Psoas muscle (tissue), 7 donors: ENCODE measurements at regions not wholly inside any gene's neighbourhood (a gene's known extent, or its start where the extent isn't known, plus 50 kb on each side); places are given as distances from the start of the nearest gene placed in this dataset.

Experiments used
- ATAC-seq, 4 donors: fragments of 200-7000 bp; cut with Tn5 transposase; one replicate each; pipeline ENCODE4 v1.9.1; 2020; ENCODE audit warnings: moderate library complexity in 3 of 4, mild to moderate bottlenecking in 2 of 4
- DNase-seq, 2 donors: peaks; one replicate each; pipeline ENCODE4 v3.0.0-alpha.2; 2020
- H3K27ac ChIP-seq: fragments of 200-600 bp; one replicate; pipeline ENCODE4 v1.8.0; 2022
- H3K27me3 ChIP-seq, 3 donors: fragments of 200-600 bp in 1 of 3; one replicate each; pipeline versions ENCODE4 v1.6.1 to v1.8.0; 2013 to 2022; ENCODE audit warnings: low read length in 2 of 3, mild to moderate bottlenecking in 2 of 3, moderate library complexity in 1 of 3; ENCODE audit not compliant: insufficient read depth in 3 of 3
- H3K36me3 ChIP-seq, 2 donors: fragments of 200-600 bp in 1 of 2; one replicate each; pipeline versions ENCODE4 v1.6.1 to v1.8.0; 2013 to 2022; ENCODE audit warnings: low read depth in 1 of 2, mild to moderate bottlenecking in 1 of 2, moderate library complexity in 1 of 2; ENCODE audit not compliant: insufficient read depth in 1 of 2
- H3K4me1 ChIP-seq: fragments of 200-600 bp; one replicate; pipeline ENCODE4 v1.8.0; 2022
- H3K4me3 ChIP-seq: fragments of 200-600 bp; one replicate; pipeline ENCODE4 v1.8.0; 2022; ENCODE audit warnings: mild to moderate bottlenecking
- H3K9me3 ChIP-seq: fragments of 200-600 bp; one replicate; pipeline ENCODE4 v1.8.0; 2022
- WGBS, 3 donors: extraction: QIAGEN DNeasy Blood & Tissue Kit; methylation state at CpG; one replicate each; pipeline versions ENCODE4 v1.1.6 to v1.1.7; 2013; 5-methylcytosine and 5-hydroxymethylcytosine counted together
- intact Hi-C, 2 donors: fragments of 100-400 bp; cut with DNase I; formaldehyde crosslinking; loops; one replicate each; pipeline versions ENCODE4 v1.11.0 to v1.14.2; 2022
- TF ChIP-seq, protein P1 (sequence below): fragments of 200-600 bp; IDR thresholded peaks from one replicate; pipeline ENCODE4 v1.8.0; 2022; ENCODE audit warnings: antibody characterized with exemption
- donor health status: healthy with polysubstance abuse.
- donor health status: DM: no; HTN: no; CAD: no; lungs with moderate emphysema.
- donor health status: Bipolar disorder and iron deficiency.
- donor health status: healthy.
- donor health status: DM: yes; HTN: yes; CAD: no.
- donor health status: DM: no; HTN: no; CAD: no.
- donor health status: DM: yes; HTN: yes; CAD: no.

DNA sequence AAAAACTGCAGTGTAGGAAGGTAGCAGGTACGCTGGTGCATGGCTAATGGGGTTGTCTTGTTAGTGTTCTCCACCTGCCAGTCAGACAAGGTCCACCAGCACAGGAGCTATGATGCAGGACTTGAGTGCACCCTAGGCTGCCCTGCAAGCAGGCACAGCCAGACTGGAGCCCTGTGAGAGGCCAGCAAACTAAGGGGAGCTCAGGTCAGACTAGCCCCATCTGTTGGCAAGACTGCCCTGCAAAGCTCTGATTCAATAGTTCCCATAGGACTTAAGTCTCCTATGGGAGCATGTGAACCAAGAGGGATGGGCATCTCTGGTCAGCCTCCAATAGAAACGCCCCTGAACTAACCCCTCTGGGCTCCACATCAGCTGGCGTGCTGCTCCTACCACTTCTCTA lies 1307.3 kb downstream of the C4orf33 start:
- ATAC-seq (no peak), DNase-seq (no peak)
- intact Hi-C loops = no loop called here
- Histone ChIP-seq H3K9me3 (no peaks in the 10 kb centered on the region), H3K4me3 (no peak overlapping the region), H3K27me3 (no peaks in the 10 kb centered on the region), H3K4me1 (no peaks in the 10 kb centered on the region), H3K36me3 (no peaks in the 10 kb centered on the region), H3K27ac (no peak overlapping the region)
- TF ChIP-seq, protein P1, sequence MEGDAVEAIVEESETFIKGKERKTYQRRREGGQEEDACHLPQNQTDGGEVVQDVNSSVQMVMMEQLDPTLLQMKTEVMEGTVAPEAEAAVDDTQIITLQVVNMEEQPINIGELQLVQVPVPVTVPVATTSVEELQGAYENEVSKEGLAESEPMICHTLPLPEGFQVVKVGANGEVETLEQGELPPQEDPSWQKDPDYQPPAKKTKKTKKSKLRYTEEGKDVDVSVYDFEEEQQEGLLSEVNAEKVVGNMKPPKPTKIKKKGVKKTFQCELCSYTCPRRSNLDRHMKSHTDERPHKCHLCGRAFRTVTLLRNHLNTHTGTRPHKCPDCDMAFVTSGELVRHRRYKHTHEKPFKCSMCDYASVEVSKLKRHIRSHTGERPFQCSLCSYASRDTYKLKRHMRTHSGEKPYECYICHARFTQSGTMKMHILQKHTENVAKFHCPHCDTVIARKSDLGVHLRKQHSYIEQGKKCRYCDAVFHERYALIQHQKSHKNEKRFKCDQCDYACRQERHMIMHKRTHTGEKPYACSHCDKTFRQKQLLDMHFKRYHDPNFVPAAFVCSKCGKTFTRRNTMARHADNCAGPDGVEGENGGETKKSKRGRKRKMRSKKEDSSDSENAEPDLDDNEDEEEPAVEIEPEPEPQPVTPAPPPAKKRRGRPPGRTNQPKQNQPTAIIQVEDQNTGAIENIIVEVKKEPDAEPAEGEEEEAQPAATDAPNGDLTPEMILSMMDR = no peak
- 58 to 87% (median 77%) methylated on average over 3 of the region's 3 CpGs for WGBS, 3 donors

DNA sequence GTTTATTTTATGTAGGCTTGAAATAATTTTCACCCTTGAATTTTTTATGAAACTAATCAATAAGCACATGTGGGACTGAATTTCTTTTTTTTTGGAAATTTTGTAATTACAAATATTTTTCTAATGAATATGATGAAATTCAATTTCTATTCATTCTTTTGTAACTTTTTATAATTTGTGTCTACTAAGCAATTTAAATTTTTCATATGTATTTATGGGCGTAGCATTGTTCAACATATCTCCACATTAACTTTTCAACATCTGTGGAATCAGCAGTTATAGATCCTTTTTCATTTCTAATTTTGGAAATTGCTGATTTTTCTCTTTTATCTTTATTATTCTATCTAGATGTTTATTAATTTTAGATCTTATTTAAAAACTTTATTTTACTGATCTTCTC lies 1320.3 kb downstream of the C4orf33 start:
- DNase-seq (no peak), ATAC-seq (no peak)
- Histone ChIP-seq H3K4me1 (no peaks in the 10 kb centered on the region), H3K27ac (no peak overlapping the region), H3K4me3 (no peak overlapping the region), H3K36me3 (no peaks in the 10 kb centered on the region), H3K9me3 (no peaks in the 10 kb centered on the region), H3K27me3 (no peaks in the 10 kb centered on the region)
- intact Hi-C loops = no loop called here
- WGBS, 3 donors = 82 to 92% (median 87%) methylated on average over 1 of the region's 1 CpG
- TF ChIP-seq, protein P1 = no peak

DNA sequence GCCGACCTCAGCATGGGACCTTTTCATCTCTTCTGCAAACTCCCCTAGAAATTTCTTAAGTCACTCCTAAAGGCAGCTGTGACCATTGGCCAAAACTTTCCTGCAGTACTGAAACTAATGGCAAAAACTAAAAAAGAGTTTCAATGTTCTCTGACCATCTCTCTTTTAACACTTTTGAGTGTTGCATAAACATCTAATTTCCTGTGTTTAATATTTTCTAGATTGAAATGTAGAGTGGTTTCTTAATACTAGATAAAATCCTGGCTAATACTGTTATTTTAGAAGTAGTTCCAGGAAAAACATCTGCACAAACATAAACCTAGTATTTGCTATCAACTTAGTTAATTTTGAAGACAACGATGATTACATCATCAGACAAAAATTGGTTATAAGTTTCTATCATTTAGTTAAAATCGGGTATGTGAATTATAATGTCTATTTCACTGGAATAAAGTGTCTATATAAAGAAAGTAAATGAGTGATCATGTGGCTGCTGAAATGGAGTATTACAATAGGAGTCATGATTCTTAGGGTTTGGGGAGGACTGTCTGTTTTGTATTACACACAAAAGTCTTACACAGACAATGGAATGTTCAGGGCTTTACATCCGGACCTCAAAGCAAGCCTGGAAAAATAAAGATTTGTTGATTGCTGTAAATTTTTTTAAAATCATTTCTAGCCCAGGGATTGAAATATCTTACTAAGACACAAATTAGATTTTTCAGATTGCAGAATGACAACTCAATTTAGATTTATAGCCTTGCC lies 1323.4 kb downstream of the C4orf33 start:
- DNase-seq (no peak), ATAC-seq (no peak)
- 63 to 69% (median 66%) methylated on average over 4 of the region's 4 CpGs for WGBS, 3 donors
- intact Hi-C loops = no loop called here
- no peaks in the 10 kb centered on the region for H3K4me1 ChIP-seq
- H3K4me3 ChIP-seq = no peak overlapping the region
- no peaks in the 10 kb centered on the region for H3K9me3 ChIP-seq
- no peaks in the 10 kb centered on the region for H3K27me3 ChIP-seq
- H3K27ac ChIP-seq = no peak overlapping the region
- TF ChIP-seq, protein P1 = no peak
- no peaks in the 10 kb centered on the region for H3K36me3 ChIP-seq

DNA sequence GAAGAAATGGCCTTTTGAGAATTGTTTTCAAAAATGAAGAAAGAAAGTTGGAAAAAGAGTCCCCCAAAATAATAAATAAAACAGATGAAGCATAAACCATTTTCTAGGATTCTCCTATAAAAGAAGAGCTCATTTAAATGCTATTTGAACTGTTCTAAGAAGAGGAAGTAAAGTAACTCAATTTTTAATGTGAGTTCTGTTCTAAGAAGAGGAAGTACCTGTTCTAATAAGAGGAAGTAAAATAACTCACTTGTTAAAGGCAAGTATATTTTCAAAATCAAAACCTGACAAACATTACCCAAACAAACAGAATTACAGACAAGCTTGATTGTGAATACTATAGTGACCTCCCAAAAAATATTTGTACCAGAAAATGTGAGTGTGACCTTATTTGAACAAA lies 1326.3 kb downstream of the C4orf33 start:
- no peaks in the 10 kb centered on the region for H3K9me3 ChIP-seq
- no peaks in the 10 kb centered on the region for H3K27me3 ChIP-seq
- TF ChIP-seq, protein P1 = no peak
- H3K4me1 ChIP-seq = no peaks in the 10 kb centered on the region
- DNase-seq (no peak), ATAC-seq (no peak)
- no peak overlapping the region for H3K27ac ChIP-seq
- no peaks in the 10 kb centered on the region for H3K36me3 ChIP-seq
- intact Hi-C loops = no loop called here
- H3K4me3 ChIP-seq = no peak overlapping the region

DNA sequence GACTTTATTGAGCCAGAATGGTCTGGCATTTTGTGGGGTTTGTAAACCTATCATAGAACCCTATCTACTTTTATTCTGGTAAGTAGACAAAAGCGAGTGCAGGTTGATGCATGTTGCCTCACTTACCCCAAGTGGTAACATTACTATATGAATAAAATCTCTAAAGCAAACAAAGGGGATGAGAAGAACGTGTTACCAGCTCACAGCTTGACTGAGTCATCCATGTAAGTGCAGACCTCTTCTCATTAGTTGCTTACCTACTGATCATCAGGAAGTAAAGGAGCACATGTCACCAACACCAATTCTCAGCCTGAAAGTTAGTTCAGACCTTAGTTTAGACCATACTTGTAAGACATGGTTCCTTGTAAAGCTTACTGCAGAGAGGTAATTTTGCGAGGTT lies 1328.3 kb downstream of the C4orf33 start:
- ATAC-seq = no peak
- Histone ChIP-seq H3K4me1 (no peaks in the 10 kb centered on the region), H3K27me3 (no peaks in the 10 kb centered on the region), H3K9me3 (no peaks in the 10 kb centered on the region), H3K36me3 (no peaks in the 10 kb centered on the region), H3K4me3 (no peak overlapping the region), H3K27ac (no peak overlapping the region)
- no peak for DNase-seq
- TF ChIP-seq, protein P1 = no peak
- WGBS, 3 donors = 75 to 81% (median 79%) methylated on average over 3 of the region's 3 CpGs
- intact Hi-C loops = no loop called here
